H1 (cell line): ENCODE measurements at regions not wholly inside any gene's neighbourhood (a gene's known extent, or its start where the extent isn't known, plus 50 kb on each side); places are given as distances from the start of the nearest gene placed in this dataset.

Experiments used
- CTCF ChIA-PET: fragments of 300-600 bp; sonication (Branson Sonifier 250); formaldehyde crosslinking; loops from one replicate; lab custom pipeline; 2021; ENCODE audit not compliant: partially characterized antibody; lab: Charles Lee
- POLR2A ChIA-PET: fragments of 300-600 bp; sonication (Branson Sonifier 250); formaldehyde crosslinking; loops from one replicate; lab custom pipeline; 2021; ENCODE audit warnings: inconsistent platforms; ENCODE audit not compliant: partially characterized antibody; lab: Charles Lee
- DNase-seq, 2 experiments: peaks; one replicate each; pipeline versions ENCODE4 v3.0.0 to v3.0.0-alpha.2; 2010 to 2022; ENCODE audit warnings: low spot score in 2 of 2, low read depth in 1 of 2, mixed read lengths in 1 of 2
- FAIRE-seq: peaks from 2 replicates; lab custom pipeline; 2011; peaks lifted over from hg19 to GRCh38; lab: Jason Lieb, UNC
- H2AFZ ChIP-seq: 2 replicates; pipeline ENCODE4 v1.8.1; 2012; ENCODE audit warnings: low read length, inconsistent platforms
- H2AK5ac ChIP-seq: 2 replicates; pipeline ENCODE4 v1.6.1; 2013; ENCODE audit warnings: low read depth, low read length
- H2BK120ac ChIP-seq: replicated peaks from 2 replicates; pipeline ENCODE3; 2013; ENCODE audit warnings: low read depth, low read length, inconsistent platforms
- H2BK12ac ChIP-seq: 2 replicates; pipeline ENCODE4 v1.6.1; 2013; ENCODE audit warnings: low read depth, low read length
- H2BK15ac ChIP-seq: 2 replicates; pipeline ENCODE4 v1.6.1; 2013; ENCODE audit warnings: low read length
- H2BK20ac ChIP-seq: 2 replicates; pipeline ENCODE4 v1.6.1; 2013; ENCODE audit warnings: low read length
- H2BK5ac ChIP-seq: 2 replicates; pipeline ENCODE4 v1.6.1; 2013; ENCODE audit warnings: low read depth, low read length
- H3K14ac ChIP-seq: 2 replicates; pipeline ENCODE4 v1.6.1; 2013; ENCODE audit warnings: inconsistent platforms; ENCODE audit not compliant: insufficient read length
- H3K18ac ChIP-seq: 2 replicates; pipeline ENCODE4 v1.6.1; 2013; ENCODE audit warnings: low read length; ENCODE audit errors: extremely low read depth
- H3K23ac ChIP-seq: 2 replicates; pipeline ENCODE4 v1.6.1; 2013; ENCODE audit warnings: inconsistent platforms; ENCODE audit not compliant: insufficient read length
- H3K23me2 ChIP-seq: 2 replicates; pipeline ENCODE4 v1.6.1; 2013; ENCODE audit warnings: low read depth, low read length
- H3K27ac ChIP-seq: 2 replicates; pipeline ENCODE4 v1.6.1; 2011; ENCODE audit warnings: low read depth, low read length, inconsistent platforms
- H3K27me3 ChIP-seq, 4 experiments: replicated peaks in 1 of 4; 1 replicate in 1 of 4; 2 replicates in 3 of 4; pipeline versions ENCODE4 v1.6.1 to v1.8.1; 2011 to 2013; ENCODE audit warnings: low read length in 3 of 4, mild to moderate bottlenecking in 3 of 4, inconsistent platforms in 2 of 4, mixed read lengths in 2 of 4, moderate library complexity in 1 of 4; ENCODE audit not compliant: control insufficient read depth in 3 of 4, insufficient read depth in 3 of 4; ENCODE audit errors: extremely low read depth in 1 of 4
- H3K36me3 ChIP-seq, 4 experiments: 2 replicates each; pipeline versions ENCODE4 v1.6.1 to v1.8.1; 2011 to 2013; ENCODE audit warnings: mild to moderate bottlenecking in 4 of 4, low read length in 3 of 4, moderate library complexity in 2 of 4, control low read depth in 1 of 4, inconsistent platforms in 1 of 4; ENCODE audit not compliant: insufficient read depth in 4 of 4, control insufficient read depth in 2 of 4
- H3K4ac ChIP-seq: replicated peaks from 2 replicates; pipeline ENCODE3; 2013; ENCODE audit warnings: low read length, low read depth, mixed read lengths, inconsistent platforms; ENCODE audit not compliant: insufficient read length
- H3K4me1 ChIP-seq, 4 experiments: replicated peaks in 1 of 4; 1 replicate in 1 of 4; 2 replicates in 3 of 4; pipeline versions ENCODE4 v1.6.1 to v1.8.1; 2011 to 2013; ENCODE audit warnings: low read length in 3 of 4, inconsistent platforms in 2 of 4, mixed read lengths in 1 of 4; ENCODE audit not compliant: insufficient read depth in 4 of 4, control insufficient read depth in 3 of 4
- H3K4me2 ChIP-seq, 2 experiments: 2 replicates each; pipeline versions ENCODE4 v1.6.1 to v1.8.1; 2011 to 2013; ENCODE audit warnings: low read depth in 2 of 2, low read length in 2 of 2, control low read depth in 1 of 2, inconsistent platforms in 1 of 2, mild to moderate bottlenecking in 1 of 2; ENCODE audit not compliant: insufficient read depth in 1 of 2
- H3K4me3 ChIP-seq, 4 experiments: fragments of 200-600, 300-600 bp in 1 of 4; sonication (generic), shearing (Covaris generic), sonication (Bioruptor Twin) in 1 of 4; 2 replicates each; pipeline versions ENCODE4 v1.5.1 to v1.8.1; 2011 to 2016; ENCODE audit warnings: low read length in 4 of 4, low read depth in 3 of 4, control low read depth in 2 of 4, inconsistent platforms in 2 of 4, mild to moderate bottlenecking in 2 of 4, mixed read lengths in 1 of 4, moderate library complexity in 1 of 4; ENCODE audit not compliant: insufficient read depth in 2 of 4; ENCODE audit errors: extremely low read depth in 1 of 4
- H3K56ac ChIP-seq: replicated peaks from 2 replicates; pipeline ENCODE3; 2013; ENCODE audit warnings: low read depth, mild to moderate bottlenecking, mixed read lengths, low read length, inconsistent platforms; ENCODE audit not compliant: insufficient read length
- H3K79me1 ChIP-seq: 2 replicates; pipeline ENCODE4 v1.6.1; 2013; ENCODE audit warnings: low read depth, low read length, control low read depth
- H3K79me2 ChIP-seq, 2 experiments: 2 replicates each; pipeline versions ENCODE4 v1.6.1 to v1.8.1; 2012 to 2013; ENCODE audit warnings: low read length in 2 of 2, mild to moderate bottlenecking in 2 of 2, inconsistent platforms in 1 of 2; ENCODE audit not compliant: insufficient read depth in 2 of 2, control insufficient read depth in 1 of 2
- H3K9ac ChIP-seq, 4 experiments: replicated peaks in 1 of 4; 1 replicate in 1 of 4; 2 replicates in 3 of 4; pipeline versions ENCODE4 v1.6.1 to v1.8.1; 2011 to 2013; ENCODE audit warnings: low read depth in 3 of 4, low read length in 3 of 4, control low read depth in 2 of 4, mild to moderate bottlenecking in 2 of 4, moderate library complexity in 2 of 4, inconsistent platforms in 1 of 4; ENCODE audit errors: extremely low read depth in 1 of 4
- H3K9me3 ChIP-seq, 2 experiments: 2 replicates each; pipeline versions ENCODE4 v1.6.1 to v1.8.1; 2012 to 2013; ENCODE audit warnings: mild to moderate bottlenecking in 2 of 2, moderate library complexity in 2 of 2, control low read depth in 1 of 2, inconsistent platforms in 1 of 2, low read depth in 1 of 2, low read length in 1 of 2, mixed read lengths in 1 of 2; ENCODE audit not compliant: insufficient read depth in 2 of 2
- H4K20me1 ChIP-seq, 2 experiments: replicated peaks in 1 of 2; 2 replicates each; pipeline versions ENCODE3 to v1.8.1; 2011 to 2013; ENCODE audit warnings: inconsistent platforms in 2 of 2, low read length in 2 of 2, mild to moderate bottlenecking in 1 of 2; ENCODE audit not compliant: insufficient read depth in 2 of 2, control insufficient read depth in 1 of 2
- H4K5ac ChIP-seq: 2 replicates; pipeline ENCODE4 v1.6.1; 2013; ENCODE audit warnings: low read length, low read depth, mixed read lengths, inconsistent platforms; ENCODE audit not compliant: insufficient read length
- H4K8ac ChIP-seq: 2 replicates; pipeline ENCODE4 v1.8.0; 2013; ENCODE audit warnings: mild to moderate bottlenecking, moderate library complexity, low read length, inconsistent platforms; ENCODE audit not compliant: insufficient read depth; ENCODE audit errors: extremely low read depth
- H4K91ac ChIP-seq: replicated peaks from 2 replicates; pipeline ENCODE3; 2013; ENCODE audit warnings: low read length, mixed read lengths, inconsistent platforms; ENCODE audit not compliant: insufficient read length
- CBX8 ChIP-seq: fragments of 300-800, 300-1000 bp; sonication (generic); IDR thresholded peaks from 2 replicates; pipeline ENCODE4 v1.7.1; 2016; ENCODE audit warnings: low read depth, low read length, borderline replicate concordance
- JUN ChIP-seq: IDR thresholded peaks from 2 replicates; pipeline ENCODE4 v1.6.1; 2011; ENCODE audit warnings: low read depth, mild to moderate bottlenecking, improper control_type of control experiment, low read length
- KDM5A ChIP-seq: fragments of 200-600 bp; IDR thresholded peaks from 2 replicates; pipeline ENCODE4 v1.7.1; 2012; ENCODE audit warnings: mild to moderate bottlenecking, low read length, inconsistent platforms, mixed read lengths
- RAD21 ChIP-seq, 2 experiments: IDR thresholded peaks in 1 of 2; conservative IDR thresholded peaks in 1 of 2; 2 replicates each; pipeline ENCODE4 v1.6.1; 2011; ENCODE audit warnings: low read depth in 2 of 2, low read length in 2 of 2, improper control_type of control experiment in 1 of 2, inconsistent platforms in 1 of 2, mild to moderate bottlenecking in 1 of 2, moderate library complexity in 1 of 2
- RFX5 ChIP-seq: IDR thresholded peaks from 2 replicates; pipeline ENCODE4 v1.6.1; 2011; ENCODE audit warnings: low read depth, low read length, improper control_type of control experiment, borderline replicate concordance
- SAP30 ChIP-seq: fragments of 300-600 bp; sonication (generic); IDR thresholded peaks from 2 replicates; pipeline ENCODE4 v1.7.1; 2012; ENCODE audit warnings: low read length, moderate library complexity, mild to moderate bottlenecking, inconsistent platforms; ENCODE audit not compliant: insufficient read depth, insufficient replicate concordance
- SP2 ChIP-seq: IDR thresholded peaks from 2 replicates; pipeline ENCODE4 v1.6.1; 2012; ENCODE audit warnings: mild to moderate bottlenecking, low read length, inconsistent platforms
- SRF ChIP-seq: IDR thresholded peaks from 2 replicates; pipeline ENCODE4 v1.6.1; 2011; ENCODE audit warnings: mild to moderate bottlenecking, low read depth, low read length, moderate library complexity
- WGBS, 2 experiments: shearing (Covaris generic) in 1 of 2; methylation state at CpG; one replicate each; pipeline versions ENCODE4 v1.1.6 to v1.1.7; 2013 to 2015; ENCODE audit warnings: low lambda C conversion rate in 2 of 2, mixed read lengths in 2 of 2, inconsistent platforms in 1 of 2, low coverage in 1 of 2, missing lambda C conversion rate in 1 of 2; ENCODE audit not compliant: insufficient replicate concordance in 2 of 2, insufficient coverage in 1 of 2, insufficient read length in 1 of 2; ENCODE audit errors: extremely low coverage in 1 of 2, missing lambda C conversion rate in 1 of 2; 5-methylcytosine and 5-hydroxymethylcytosine counted together
- TF ChIP-seq, protein P1 (sequence below): IDR thresholded peaks from 2 replicates; pipeline ENCODE4 v1.6.1; 2011; ENCODE audit warnings: low read length, improper control_type of control experiment

DNA sequence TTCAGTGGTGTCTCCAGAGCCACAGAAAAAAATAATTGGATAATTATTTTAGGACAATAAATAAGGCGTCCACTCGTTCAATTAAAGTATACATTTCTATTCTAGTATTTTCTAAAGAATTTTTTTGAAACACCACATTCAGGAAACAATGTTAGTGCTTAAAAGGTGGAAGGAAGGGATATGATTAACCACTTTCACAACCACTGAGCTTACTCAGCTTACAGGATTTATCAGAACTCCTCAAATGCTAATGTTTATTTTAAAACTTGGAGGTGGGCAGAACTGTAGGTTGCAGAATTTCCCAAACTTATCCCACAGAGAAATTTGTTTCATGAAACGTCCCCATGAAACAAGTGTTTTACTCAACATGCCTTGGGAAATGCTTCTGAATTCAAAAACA lies 54.3 kb upstream of the MAGEB2 start:
- DNase-seq (no peak), FAIRE-seq (no peak)
- WGBS, 2 experiments = 86% methylated on average over 3 of the region's 3 CpGs; no CpG with 5 or more reads in 1 of the 2 experiments
- no peaks in the 10 kb centered on the region for H3K4me1 ChIP-seq
- H3K79me1 ChIP-seq = no peaks in the 10 kb centered on the region
- H3K36me3 ChIP-seq = no peaks in the 10 kb centered on the region
- H3K18ac ChIP-seq = no peak overlapping the region
- no peaks in the 10 kb centered on the region for H3K9me3 ChIP-seq
- no peak overlapping the region for H2BK20ac ChIP-seq
- H3K23ac ChIP-seq = no peak overlapping the region
- H3K23me2 ChIP-seq = no peaks in the 10 kb centered on the region
- H3K4me2 ChIP-seq = no peak overlapping the region
- H4K91ac ChIP-seq = no peak overlapping the region
- no peak overlapping the region for H2BK120ac ChIP-seq
- no peak overlapping the region for H2BK12ac ChIP-seq
- no peak overlapping the region for H3K14ac ChIP-seq
- H3K27ac ChIP-seq = no peak overlapping the region
- H2BK15ac ChIP-seq = no peak overlapping the region
- H4K20me1 ChIP-seq = no peaks in the 10 kb centered on the region
- no peaks in the 10 kb centered on the region for H3K27me3 ChIP-seq
- no peak overlapping the region for H3K9ac ChIP-seq
- H3K4ac ChIP-seq = no peak overlapping the region
- H2AFZ ChIP-seq = no peak overlapping the region
- H3K56ac ChIP-seq = no peak overlapping the region
- no peak overlapping the region for H4K5ac ChIP-seq
- no peak overlapping the region for H4K8ac ChIP-seq
- H3K4me3 ChIP-seq = no peak overlapping the region
- TF ChIP-seq KDM5A (no peak), CBX8 (no peak), SRF (no peak), JUN (no peak), SP2 (no peak), RFX5 (no peak), SAP30 (no peak), RAD21 (IDR thresholded peaks at IDR 0.05 in 1 of 2, conservative IDR thresholded peaks at IDR 0.05 in 1 of 2; ENCODE audit: low read depth in 2 of 2, low read length in 2 of 2) (no peak)
- TF ChIP-seq, protein P1, sequence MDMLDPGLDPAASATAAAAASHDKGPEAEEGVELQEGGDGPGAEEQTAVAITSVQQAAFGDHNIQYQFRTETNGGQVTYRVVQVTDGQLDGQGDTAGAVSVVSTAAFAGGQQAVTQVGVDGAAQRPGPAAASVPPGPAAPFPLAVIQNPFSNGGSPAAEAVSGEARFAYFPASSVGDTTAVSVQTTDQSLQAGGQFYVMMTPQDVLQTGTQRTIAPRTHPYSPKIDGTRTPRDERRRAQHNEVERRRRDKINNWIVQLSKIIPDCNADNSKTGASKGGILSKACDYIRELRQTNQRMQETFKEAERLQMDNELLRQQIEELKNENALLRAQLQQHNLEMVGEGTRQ = no peak
- no peak overlapping the region for H2BK5ac ChIP-seq
- H3K79me2 ChIP-seq = no peaks in the 10 kb centered on the region
- CTCF ChIA-PET = no interaction called here
- POLR2A ChIA-PET = no interaction called here
- H2AK5ac ChIP-seq = no peak overlapping the region
